ENCODE measurements at regions not wholly inside any gene's neighbourhood (a gene's known extent, or its start where the extent isn't known, plus 50 kb on each side); places are given as distances from the start of the nearest gene placed in this dataset.

GRCh38 chr2:104531122-104531521 lies 322.8 kb upstream of the POU3F3 start:
- H3K4me3 ChIP-seq (replicated peaks in 1 of 3; ENCODE audit: low read depth in 2 of 3, low read length in 3 of 3): no peak overlapping the region
- H3K27me3 Mint-ChIP-seq (ENCODE audit: low read depth in 3 of 3): peaks cover 0 to 5% (median 2%) of the 10 kb centered on the region in 3 donors
- no peak for TF ChIP-seq CTCF (IDR thresholded peaks at IDR 0.05)
- H3K27ac ChIP-seq (ENCODE audit: low read depth in 1 of 2, low read length in 2 of 2): no peak overlapping the region
- no peak overlapping the region for H3K9ac ChIP-seq (ENCODE audit: insufficient read depth, low read length, poor library complexity, severe bottlenecking)
- H3K36me3 Mint-ChIP-seq: no peaks in the 10 kb centered on the region
- no peaks in the 10 kb centered on the region for H3K4me1 ChIP-seq (ENCODE audit: control insufficient read depth in 1 of 2, insufficient read depth in 2 of 2, low read length in 2 of 2)
- peaks cover 0 to 9% (median 2%) of the 10 kb centered on the region in 7 donors for H3K9me3 Mint-ChIP-seq
- no peaks in the 10 kb centered on the region for H3K9me3 ChIP-seq (replicated peaks in 1 of 2; ENCODE audit: control insufficient read depth in 1 of 2, insufficient read depth in 1 of 2, low read length in 2 of 2)
- H3K79me2 ChIP-seq (ENCODE audit: insufficient read depth, low read length): no peaks in the 10 kb centered on the region
- H3K4me3 Mint-ChIP-seq: no peak overlapping the region
- intact Hi-C loops (cut with micrococcal nuclease): no loop called here
- no peak for DNase-seq
- 96% methylated on average over 5 of the region's 10 CpGs for WGBS (ENCODE audit: insufficient coverage)
- no peak overlapping the region for H3K27ac Mint-ChIP-seq
- H3K27me3 ChIP-seq (ENCODE audit: control insufficient read depth in 2 of 2, insufficient read depth in 2 of 2, low read length in 2 of 2): no peaks in the 10 kb centered on the region
- H2AFZ ChIP-seq (ENCODE audit: insufficient read depth, low read depth, low read length, poor library complexity, severe bottlenecking): no peak overlapping the region
- no peak overlapping the region for H3K4me2 ChIP-seq (replicated peaks; ENCODE audit: extremely low read depth, low read length, poor library complexity, severe bottlenecking)
- no peaks in the 10 kb centered on the region for H3K4me1 Mint-ChIP-seq
- H3K36me3 ChIP-seq (replicated peaks in 1 of 2; ENCODE audit: control insufficient read depth in 1 of 2, insufficient read depth in 2 of 2, low read length in 2 of 2): no peaks in the 10 kb centered on the region
- no peaks in the 10 kb centered on the region for H4K20me1 ChIP-seq (ENCODE audit: insufficient read depth, low read length)

- Mint-ChIP-seq H3K36me3 (no peaks in the 10 kb centered on the region), H3K4me3 (no peak overlapping the region), H3K27me3 (ENCODE audit: low read depth in 3 of 3) (peaks cover 0 to 2% (median 0%) of the 10 kb centered on the region in 3 donors), H3K9me3 (peaks cover 0 to 10% (median 2%) of the 10 kb centered on the region in 7 donors), H3K4me1 (peaks cover 20% of the 10 kb centered on the region), H3K27ac (peak overlapping the region in 1 of 7 donors; percentile 41)
- intact Hi-C loops (cut with micrococcal nuclease): no loop called here
- no CpG with 5 or more reads among the region's 5 CpGs for WGBS (ENCODE audit: insufficient coverage)
- TF ChIP-seq CTCF (IDR thresholded peaks at IDR 0.05): no peak
- H3K27ac ChIP-seq (ENCODE audit: low read depth in 1 of 2, low read length in 2 of 2): no peak overlapping the region
- no peaks in the 10 kb centered on the region for H3K27me3 ChIP-seq (ENCODE audit: control insufficient read depth in 2 of 2, insufficient read depth in 2 of 2, low read length in 2 of 2)
- no peaks in the 10 kb centered on the region for H3K9me3 ChIP-seq (replicated peaks in 1 of 2; ENCODE audit: control insufficient read depth in 1 of 2, insufficient read depth in 1 of 2, low read length in 2 of 2)
- H3K79me2 ChIP-seq (ENCODE audit: insufficient read depth, low read length): no peaks in the 10 kb centered on the region
- H3K4me3 ChIP-seq (replicated peaks in 1 of 3; ENCODE audit: low read depth in 2 of 3, low read length in 3 of 3): no peak overlapping the region
- peaks cover 12 to 15% of the 10 kb centered on the region in 2 donors for H3K4me1 ChIP-seq (ENCODE audit: control insufficient read depth in 1 of 2, insufficient read depth in 2 of 2, low read length in 2 of 2)
- no peak overlapping the region for H3K9ac ChIP-seq (ENCODE audit: insufficient read depth, low read length, poor library complexity, severe bottlenecking)
- H3K4me2 ChIP-seq (replicated peaks; ENCODE audit: extremely low read depth, low read length, poor library complexity, severe bottlenecking): no peak overlapping the region
- H2AFZ ChIP-seq (ENCODE audit: insufficient read depth, low read depth, low read length, poor library complexity, severe bottlenecking): no peak overlapping the region
- DNase-seq: no peak
- no peaks in the 10 kb centered on the region for H3K36me3 ChIP-seq (replicated peaks in 1 of 2; ENCODE audit: control insufficient read depth in 1 of 2, insufficient read depth in 2 of 2, low read length in 2 of 2)
- H4K20me1 ChIP-seq (ENCODE audit: insufficient read depth, low read length): no peaks in the 10 kb centered on the region
These were observed 316.8 kb upstream of the POU3F3 start for GRCh38 chr2:104537116-104537515.
